GM21717 (cell line): ENCODE measurements at regions not wholly inside any gene's neighbourhood (a gene's known extent, or its start where the extent isn't known, plus 50 kb on each side); places are given as distances from the start of the nearest gene placed in this dataset.

Experiments
- ATAC-seq: cut with Tn5 transposase; IDR thresholded peaks from one replicate; pipeline ENCODE4 v1.9.1; 2021; ENCODE audit warnings: mild to moderate bottlenecking, moderate library complexity; ENCODE audit not compliant: unreplicated experiment

GRCh38 chr3:70583682-70584081 is 271.2 kb upstream of the MDFIC2 start:
- no peak for ATAC-seq

- no peak for ATAC-seq
Observed at GRCh38 chr3:70582803-70583202, 270.4 kb upstream of the MDFIC2 start.

- no peak for ATAC-seq
Observed at GRCh38 chr3:70580021-70580420, 267.6 kb upstream of the MDFIC2 start.

- ATAC-seq: no peak
Observed at GRCh38 chr3:70571696-70572095, 259.3 kb upstream of the MDFIC2 start.

- ATAC-seq: no peak
Observed at GRCh38 chr3:70570584-70570983, 258.1 kb upstream of the MDFIC2 start.

- ATAC-seq: no peak
Observed at GRCh38 chr3:70568626-70569025, 256.2 kb upstream of the MDFIC2 start.

GRCh38 chr3:70565861-70566260 is 253.4 kb upstream of the MDFIC2 start:
- ATAC-seq: no peak

GRCh38 chr3:70564552-70564951 is 252.1 kb upstream of the MDFIC2 start:
- no peak for ATAC-seq

GRCh38 chr3:70561796-70562195 is 249.4 kb upstream of the MDFIC2 start:
- no peak for ATAC-seq

GRCh38 chr3:70558956-70559355 is 246.5 kb upstream of the MDFIC2 start:
- ATAC-seq: no peak

- ATAC-seq: no peak
Observed at GRCh38 chr3:70557976-70558375, 245.5 kb upstream of the MDFIC2 start.

- ATAC-seq: no peak
Observed at GRCh38 chr3:70556056-70556455, 243.6 kb upstream of the MDFIC2 start.

GRCh38 chr3:70554170-70554569 is 241.7 kb upstream of the MDFIC2 start:
- no peak for ATAC-seq

- ATAC-seq: peak; percentile 83
Observed at GRCh38 chr3:70550723-70551319, 238.4 kb upstream of the MDFIC2 start.

GRCh38 chr3:70546679-70547078 is 234.2 kb upstream of the MDFIC2 start:
- no peak for ATAC-seq

- ATAC-seq: no peak
Observed at GRCh38 chr3:70543493-70543892, 231.1 kb upstream of the MDFIC2 start.

GRCh38 chr3:70539908-70540307 is 227.5 kb upstream of the MDFIC2 start:
- no peak for ATAC-seq

- no peak for ATAC-seq
Observed at GRCh38 chr3:70532806-70533205, 220.4 kb upstream of the MDFIC2 start.

- ATAC-seq: no peak
Observed at GRCh38 chr3:70531838-70532489, 219.5 kb upstream of the MDFIC2 start.

- ATAC-seq: no peak
Observed at GRCh38 chr3:70531063-70531657, 218.7 kb upstream of the MDFIC2 start.

GRCh38 chr3:70530626-70531025 is 218.2 kb upstream of the MDFIC2 start:
- ATAC-seq: no peak

GRCh38 chr3:70527026-70527425 is 214.6 kb upstream of the MDFIC2 start:
- ATAC-seq: no peak
